Stomach (tissue), 8 donors: ENCODE measurements at regions not wholly inside any gene's neighbourhood (a gene's known extent, or its start where the extent isn't known, plus 50 kb on each side); places are given as distances from the start of the nearest gene placed in this dataset.

Source experiments
- DNase-seq, 2 donors: peaks; one replicate each; pipeline versions ENCODE4 v3.0.0 to v3.0.0-alpha.2; 2013 to 2019
- H3K27ac ChIP-seq, 5 donors: fragments of 200-600 bp in 4 of 5; sonication (generic) in 4 of 5; one replicate each; pipeline ENCODE4 v1.5.1; 2013 to 2019; ENCODE audit warnings: mild to moderate bottlenecking in 1 of 5, moderate library complexity in 1 of 5
- H3K27me3 ChIP-seq, 3 donors: fragments of 200-600 bp; sonication (generic); one replicate each; pipeline ENCODE4 v1.5.1; 2017 to 2019; ENCODE audit warnings: mixed run types in 1 of 3
- H3K36me3 ChIP-seq, 4 donors: fragments of 200-600 bp; sonication (generic); 1 replicate in 3 of 4; 2 replicates in 1 of 4; pipeline ENCODE4 v1.5.1; 2016 to 2019
- H3K4me1 ChIP-seq, 4 donors: fragments of 200-600 bp; sonication (generic); one replicate each; pipeline ENCODE4 v1.5.1; 2016 to 2019
- H3K4me3 ChIP-seq, 4 donors: fragments of 200-600 bp; sonication (generic) in 3 of 4; one replicate each; pipeline ENCODE4 v1.5.1; 2016 to 2019; ENCODE audit warnings: mild to moderate bottlenecking in 1 of 4
- H3K9me3 ChIP-seq, 4 donors: fragments of 200-600 bp; sonication (generic); one replicate each; pipeline ENCODE4 v1.5.1; 2016 to 2019
- CTCF ChIP-seq, 7 experiments: fragments of 450-650 bp in 4 of 7; fragments of 200-600 bp in 3 of 7; sonication (generic) in 3 of 7; IDR thresholded peaks; one replicate each; pipeline ENCODE4 v1.5.1; 2016 to 2019; ENCODE audit warnings: antibody characterized with exemption in 7 of 7, control low read depth in 2 of 7, mild to moderate bottlenecking in 1 of 7
- EP300 ChIP-seq: sonication (generic); formaldehyde crosslinking; IDR thresholded peaks from one replicate; pipeline ENCODE4 v1.6.1; 2017; ENCODE audit warnings: antibody characterized with exemption
- POLR2A ChIP-seq, 4 donors: fragments of 450-650 bp; IDR thresholded peaks; one replicate each; pipeline ENCODE4 v1.6.1; 2016; ENCODE audit warnings: antibody characterized with exemption in 4 of 4, control low read depth in 2 of 4, mild to moderate bottlenecking in 1 of 4, moderate library complexity in 1 of 4
- POLR2AphosphoS5 ChIP-seq, 3 donors: sonication (generic); formaldehyde crosslinking; IDR thresholded peaks; one replicate each; pipeline ENCODE4 v1.6.1; 2016; ENCODE audit warnings: antibody characterized with exemption in 3 of 3
- WGBS, 5 donors: extraction: QIAGEN DNeasy Blood & Tissue Kit in 3 of 5; methylation state at CpG; one replicate each; pipeline versions ENCODE4 v1.1.5 to v1.1.7; 2013 to 2018; 5-methylcytosine and 5-hydroxymethylcytosine counted together
- intact Hi-C: fragments of 100-400 bp; cut with DNase I; formaldehyde crosslinking; loops from one replicate; pipeline ENCODE4 v1.15.1; 2023; ENCODE audit warnings: low total_unique reads
- donor health status: healthy with polysubstance abuse.
- donor health status: Bipolar disorder and iron deficiency.
- donor health status: healthy.

GRCh38 chrX:109848461-109849050 is 115.5 kb upstream of the ACSL4 start:
- Histone ChIP-seq H3K9me3 (no peaks in the 10 kb centered on the region), H3K4me1 (no peaks in the 10 kb centered on the region), H3K36me3 (no peaks in the 10 kb centered on the region), H3K4me3 (no peak overlapping the region), H3K27ac (peak overlapping the region in 1 of 5 donors; percentile 20), H3K27me3 (peaks cover 0 to 10% (median 0%) of the 10 kb centered on the region in 3 donors)
- intact Hi-C loops: no loop called here
- TF ChIP-seq POLR2AphosphoS5 (IDR thresholded peaks at IDR 0.05) (no peak), EP300 (no peak), CTCF (IDR thresholded peaks at IDR 0.05) (no peak), POLR2A (IDR thresholded peaks at IDR 0.05) (no peak)
- 35 to 47% (median 44%) methylated on average over 4 of the region's 4 CpGs for WGBS, 5 donors
- no peak for DNase-seq

DNA sequence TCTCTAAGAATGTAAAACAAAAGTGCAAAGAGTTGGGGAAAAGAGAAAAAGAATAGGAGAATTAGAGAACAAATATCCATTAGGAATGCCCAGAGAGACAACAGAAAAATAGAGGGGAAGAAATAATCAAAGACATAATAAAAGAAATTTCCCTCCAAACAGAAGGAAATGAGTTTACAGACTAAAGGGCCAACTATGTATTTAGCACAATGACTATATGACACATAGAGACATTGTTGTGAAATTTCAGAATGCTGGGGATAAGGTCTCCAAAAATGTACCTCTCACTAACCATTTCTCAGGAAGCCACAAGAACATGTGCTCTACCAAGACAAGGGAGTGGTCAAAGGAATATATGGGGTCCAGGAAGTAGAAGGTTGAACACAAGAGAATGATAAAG is 121.0 kb upstream of the ACSL4 start:
- intact Hi-C loops: no loop called here
- DNase-seq: no peak

GRCh38 chrX:109855501-109855900 is 122.4 kb upstream of the ACSL4 start:
- DNase-seq: peak in 1 of 2 donors; percentile 16
- TF ChIP-seq POLR2A (IDR thresholded peaks at IDR 0.05) (no peak), POLR2AphosphoS5 (IDR thresholded peaks at IDR 0.05) (no peak), EP300 (no peak), CTCF (IDR thresholded peaks at IDR 0.05) (no peak)
- Histone ChIP-seq H3K4me1 (peaks cover 0 to 5% (median 0%) of the 10 kb centered on the region in 4 donors), H3K27me3 (no peaks in the 10 kb centered on the region), H3K9me3 (peaks cover 0 to 10% (median 0%) of the 10 kb centered on the region in 4 donors), H3K36me3 (no peaks in the 10 kb centered on the region), H3K27ac (no peak overlapping the region), H3K4me3 (no peak overlapping the region)
- WGBS, 5 donors: 14 to 23% (median 19%) methylated on average over 1 of the region's 1 CpG
- intact Hi-C loops: no loop called here

More for the DNA sequence above, 121.0 kb upstream of the ACSL4 start:
- H3K36me3 ChIP-seq: no peaks in the 10 kb centered on the region
- no peak overlapping the region for H3K27ac ChIP-seq
- peaks cover 0 to 10% (median 0%) of the 10 kb centered on the region in 4 donors for H3K9me3 ChIP-seq
- peaks cover 0 to 5% (median 0%) of the 10 kb centered on the region in 4 donors for H3K4me1 ChIP-seq
- no peak overlapping the region for H3K4me3 ChIP-seq
- peaks cover 0 to 3% (median 0%) of the 10 kb centered on the region in 3 donors for H3K27me3 ChIP-seq
- TF ChIP-seq POLR2AphosphoS5 (IDR thresholded peaks at IDR 0.05) (no peak), CTCF (IDR thresholded peaks at IDR 0.05) (no peak)

GRCh38 chrX:109856974-109857373 is 123.9 kb upstream of the ACSL4 start:
- Histone ChIP-seq H3K4me1 (peaks cover 0 to 5% (median 0%) of the 10 kb centered on the region in 4 donors), H3K9me3 (peaks cover 0 to 10% (median 0%) of the 10 kb centered on the region in 4 donors), H3K36me3 (no peaks in the 10 kb centered on the region), H3K27ac (peak overlapping the region in 2 of 5 donors; percentile 12 to 15), H3K4me3 (no peak overlapping the region), H3K27me3 (no peaks in the 10 kb centered on the region)
- 1 to 11% (median 5%) methylated on average over 5 of the region's 5 CpGs for WGBS, 5 donors
- peak in 1 of 2 donors; percentile 50 for DNase-seq
- peak in 1 of 3 donors; percentile 25 for TF ChIP-seq POLR2AphosphoS5 (IDR thresholded peaks at IDR 0.05)
- peak in 5 of 7 experiments; percentile 33 to 76 (median 64) for TF ChIP-seq CTCF (IDR thresholded peaks at IDR 0.05)
- no peak for TF ChIP-seq POLR2A (IDR thresholded peaks at IDR 0.05)
- no peak for TF ChIP-seq EP300
- intact Hi-C loops: no loop called here
